Gastroesophageal sphincter (tissue), 4 donors: ENCODE measurements at regions not wholly inside any gene's neighbourhood (a gene's known extent, or its start where the extent isn't known, plus 50 kb on each side); places are given as distances from the start of the nearest gene placed in this dataset.

Source experiments
- ATAC-seq: fragments of 150-250 bp; one replicate; pipeline ENCODE4 v1.9.1; 2016; ENCODE audit warnings: mild to moderate bottlenecking, moderate library complexity
- H3K27ac ChIP-seq, 4 donors: fragments of 200-600 bp; sonication (generic) in 3 of 4; 1 replicate in 3 of 4; 2 replicates in 1 of 4; pipeline ENCODE4 v1.5.1; 2016 to 2019
- H3K27me3 ChIP-seq: fragments of 200-600 bp; sonication (generic); one replicate; pipeline ENCODE4 v1.5.1; 2019
- H3K36me3 ChIP-seq, 2 donors: fragments of 200-600 bp; sonication (generic); one replicate each; pipeline ENCODE4 v1.5.1; 2019; ENCODE audit warnings: control low read depth in 1 of 2
- H3K4me1 ChIP-seq, 3 donors: fragments of 200-600 bp; sonication (generic); 1 replicate in 2 of 3; 2 replicates in 1 of 3; pipeline ENCODE4 v1.5.1; 2016 to 2019; ENCODE audit warnings: control low read depth in 2 of 3
- H3K4me3 ChIP-seq, 2 donors: fragments of 200-600 bp; sonication (generic); one replicate each; pipeline ENCODE4 v1.5.1; 2019; ENCODE audit warnings: mild to moderate bottlenecking in 1 of 2, moderate library complexity in 1 of 2
- H3K9me3 ChIP-seq, 3 donors: fragments of 200-600 bp; sonication (generic); one replicate each; pipeline ENCODE4 v1.5.1; 2017 to 2019; ENCODE audit warnings: control low read depth in 2 of 3
- EP300 ChIP-seq: sonication (generic); formaldehyde crosslinking; IDR thresholded peaks from one replicate; pipeline ENCODE4 v1.6.1; 2017; ENCODE audit warnings: antibody characterized with exemption, mild to moderate bottlenecking
- POLR2A ChIP-seq, 2 donors: fragments of 450-650 bp; IDR thresholded peaks; one replicate each; pipeline ENCODE4 v1.6.1; 2017; ENCODE audit warnings: antibody characterized with exemption in 2 of 2, mild to moderate bottlenecking in 2 of 2, moderate library complexity in 1 of 2
- POLR2AphosphoS5 ChIP-seq: sonication (generic); formaldehyde crosslinking; IDR thresholded peaks from one replicate; pipeline ENCODE4 v1.6.1; 2017; ENCODE audit warnings: antibody characterized with exemption
- WGBS, 2 donors: methylation state at CpG; one replicate each; pipeline ENCODE4 v1.1.5; 2018; ENCODE audit warnings: low coverage in 1 of 2; 5-methylcytosine and 5-hydroxymethylcytosine counted together
- TF ChIP-seq, protein P1 (sequence below), 4 experiments: fragments of 200-600 bp in 2 of 4; fragments of 450-650 bp in 2 of 4; sonication (generic) in 1 of 4; IDR thresholded peaks; one replicate each; pipeline ENCODE4 v1.5.1; 2017 to 2019; ENCODE audit warnings: antibody characterized with exemption in 4 of 4, mild to moderate bottlenecking in 2 of 4, moderate library complexity in 2 of 4

GRCh38 chrX:138865093-138865649 is 153.7 kb upstream of the FGF13 start:
- ATAC-seq = no peak
- H3K4me3 ChIP-seq = no peak overlapping the region
- TF ChIP-seq POLR2A (IDR thresholded peaks at IDR 0.05) (no peak), POLR2AphosphoS5 (no peak), EP300 (no peak)
- TF ChIP-seq, protein P1, sequence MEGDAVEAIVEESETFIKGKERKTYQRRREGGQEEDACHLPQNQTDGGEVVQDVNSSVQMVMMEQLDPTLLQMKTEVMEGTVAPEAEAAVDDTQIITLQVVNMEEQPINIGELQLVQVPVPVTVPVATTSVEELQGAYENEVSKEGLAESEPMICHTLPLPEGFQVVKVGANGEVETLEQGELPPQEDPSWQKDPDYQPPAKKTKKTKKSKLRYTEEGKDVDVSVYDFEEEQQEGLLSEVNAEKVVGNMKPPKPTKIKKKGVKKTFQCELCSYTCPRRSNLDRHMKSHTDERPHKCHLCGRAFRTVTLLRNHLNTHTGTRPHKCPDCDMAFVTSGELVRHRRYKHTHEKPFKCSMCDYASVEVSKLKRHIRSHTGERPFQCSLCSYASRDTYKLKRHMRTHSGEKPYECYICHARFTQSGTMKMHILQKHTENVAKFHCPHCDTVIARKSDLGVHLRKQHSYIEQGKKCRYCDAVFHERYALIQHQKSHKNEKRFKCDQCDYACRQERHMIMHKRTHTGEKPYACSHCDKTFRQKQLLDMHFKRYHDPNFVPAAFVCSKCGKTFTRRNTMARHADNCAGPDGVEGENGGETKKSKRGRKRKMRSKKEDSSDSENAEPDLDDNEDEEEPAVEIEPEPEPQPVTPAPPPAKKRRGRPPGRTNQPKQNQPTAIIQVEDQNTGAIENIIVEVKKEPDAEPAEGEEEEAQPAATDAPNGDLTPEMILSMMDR (IDR thresholded peaks at IDR 0.05) = no peak
- no peak overlapping the region for H3K27ac ChIP-seq
- WGBS, 2 donors = 75 to 77% methylated on average over 2 of the region's 6 CpGs
- H3K36me3 ChIP-seq = no peaks in the 10 kb centered on the region
- H3K27me3 ChIP-seq = no peaks in the 10 kb centered on the region
- H3K9me3 ChIP-seq = no peaks in the 10 kb centered on the region
- H3K4me1 ChIP-seq = no peaks in the 10 kb centered on the region

DNA sequence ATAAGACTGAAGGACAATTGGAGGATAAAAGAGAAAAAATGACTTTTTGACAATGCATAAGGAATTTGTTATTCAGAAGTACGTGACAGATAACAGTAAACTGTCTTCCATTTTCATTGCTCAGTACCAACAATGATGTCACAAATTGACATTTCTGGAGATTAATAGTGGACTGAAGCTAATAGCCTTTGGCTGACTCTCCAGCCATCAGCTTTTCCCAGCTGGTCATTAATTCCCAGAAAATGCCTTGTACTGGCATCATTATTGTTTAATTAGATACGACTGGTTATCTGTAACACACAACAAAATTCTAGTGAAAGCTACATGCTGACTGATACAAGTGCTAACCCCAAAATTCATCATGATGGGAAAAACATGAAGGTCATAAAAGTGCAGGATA is 147.9 kb upstream of the FGF13 start:
- H3K27me3 ChIP-seq = no peaks in the 10 kb centered on the region
- 21 to 56% methylated on average over 2 of the region's 2 CpGs for WGBS, 2 donors
- H3K4me3 ChIP-seq = no peak overlapping the region
- no peak for ATAC-seq
- no peak overlapping the region for H3K27ac ChIP-seq
- no peak for TF ChIP-seq POLR2A (IDR thresholded peaks at IDR 0.05)
- TF ChIP-seq, protein P1 (IDR thresholded peaks at IDR 0.05) = no peak
- no peak for TF ChIP-seq EP300
- TF ChIP-seq POLR2AphosphoS5 = no peak
- no peaks in the 10 kb centered on the region for H3K4me1 ChIP-seq
- H3K9me3 ChIP-seq = no peaks in the 10 kb centered on the region
- no peaks in the 10 kb centered on the region for H3K36me3 ChIP-seq

- WGBS, 2 donors = 58% methylated on average over 4 of the region's 4 CpGs; no CpG with 5 or more reads in 1 of the 2 donors
- ATAC-seq = no peak
- H3K4me3 ChIP-seq = no peak overlapping the region
- TF ChIP-seq POLR2AphosphoS5 (no peak), POLR2A (IDR thresholded peaks at IDR 0.05) (no peak), EP300 (no peak)
- TF ChIP-seq, protein P1 (IDR thresholded peaks at IDR 0.05) = no peak
- H3K4me1 ChIP-seq = no peaks in the 10 kb centered on the region
- no peak overlapping the region for H3K27ac ChIP-seq
- H3K9me3 ChIP-seq = no peaks in the 10 kb centered on the region
- H3K27me3 ChIP-seq = no peaks in the 10 kb centered on the region
- H3K36me3 ChIP-seq = no peaks in the 10 kb centered on the region
These were observed 147.4 kb upstream of the FGF13 start for GRCh38 chrX:138858951-138859350.

DNA sequence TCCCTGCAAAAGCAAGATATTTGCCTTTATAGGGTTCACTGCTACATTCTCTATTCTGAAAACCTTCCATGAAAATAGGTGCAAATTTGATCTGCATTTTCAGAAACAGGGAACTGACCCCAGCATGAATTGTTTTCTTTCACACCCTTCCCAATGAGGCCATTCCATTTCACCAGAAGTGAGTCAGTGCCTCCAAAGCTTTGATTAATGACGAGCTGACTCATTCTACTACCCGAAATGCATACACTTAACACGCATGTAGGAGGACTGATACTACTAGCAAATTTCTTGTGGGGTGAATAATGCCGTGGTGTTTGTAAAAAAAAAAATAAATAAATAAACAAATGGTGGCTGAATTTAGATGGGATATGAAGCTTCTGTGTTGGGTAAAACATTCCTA is 146.9 kb upstream of the FGF13 start:
- no peaks in the 10 kb centered on the region for H3K36me3 ChIP-seq
- H3K4me3 ChIP-seq = no peak overlapping the region
- ATAC-seq = no peak
- no peak overlapping the region for H3K27ac ChIP-seq
- TF ChIP-seq POLR2A (IDR thresholded peaks at IDR 0.05) (no peak), POLR2AphosphoS5 (no peak), EP300 (no peak)
- TF ChIP-seq, protein P1 (IDR thresholded peaks at IDR 0.05) = no peak
- WGBS, 2 donors = 28 to 49% methylated on average over 4 of the region's 4 CpGs
- no peaks in the 10 kb centered on the region for H3K27me3 ChIP-seq
- H3K4me1 ChIP-seq = no peaks in the 10 kb centered on the region
- no peaks in the 10 kb centered on the region for H3K9me3 ChIP-seq

DNA sequence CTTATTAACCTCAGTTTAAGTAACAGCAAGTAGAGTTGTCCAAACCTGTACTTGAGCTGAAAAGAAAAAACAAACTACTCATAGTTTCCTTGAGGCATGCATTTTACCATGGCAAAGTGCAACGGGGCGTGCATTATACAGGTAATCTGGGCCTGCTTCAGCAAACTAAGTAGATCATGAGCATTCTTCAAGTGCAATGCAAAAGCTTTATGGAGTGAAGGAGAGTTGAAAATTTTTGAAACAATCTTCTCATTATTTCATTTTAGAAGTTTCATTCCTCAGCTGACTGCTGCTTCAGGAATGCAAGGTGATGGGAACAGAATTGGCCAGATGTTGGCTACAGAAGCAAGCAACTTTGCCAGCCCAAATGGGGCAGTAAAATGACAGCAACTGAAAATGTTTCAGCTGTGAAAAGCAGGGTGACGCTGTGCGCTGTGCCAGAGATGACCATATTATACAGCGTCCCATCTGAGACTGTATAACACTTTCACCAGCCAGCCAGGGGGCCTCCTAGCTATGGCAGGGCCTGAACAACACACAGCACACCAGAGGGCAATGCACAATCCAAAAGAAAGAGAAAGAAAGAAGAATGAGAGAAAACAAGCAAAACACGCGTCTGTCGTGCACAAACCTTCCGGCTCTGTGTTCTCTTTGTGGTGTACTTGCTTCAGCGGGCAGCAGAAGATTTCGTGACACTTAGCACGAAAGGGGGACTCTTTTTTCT is 145.5 kb upstream of the FGF13 start:
- no peak overlapping the region for H3K27ac ChIP-seq
- H3K9me3 ChIP-seq = no peaks in the 10 kb centered on the region
- no peaks in the 10 kb centered on the region for H3K27me3 ChIP-seq
- TF ChIP-seq EP300 (no peak), POLR2A (IDR thresholded peaks at IDR 0.05) (no peak), POLR2AphosphoS5 (no peak)
- TF ChIP-seq, protein P1 (IDR thresholded peaks at IDR 0.05) = no peak
- no peak for ATAC-seq
- no peaks in the 10 kb centered on the region for H3K4me1 ChIP-seq
- 72 to 94% methylated on average over 5 to 8 of the region's 12 CpGs for WGBS, 2 donors
- no peaks in the 10 kb centered on the region for H3K36me3 ChIP-seq
- no peak overlapping the region for H3K4me3 ChIP-seq
